ENCODE measurements at regions not wholly inside any gene's neighbourhood (a gene's known extent, or its start where the extent isn't known, plus 50 kb on each side); places are given as distances from the start of the nearest gene placed in this dataset.

- H3K27ac ChIP-seq: no peak overlapping the region
- TF ChIP-seq CTCF (IDR thresholded peaks at IDR 0.05) (no peak), POLR2A (IDR thresholded peaks at IDR 0.05) (no peak)
- intact Hi-C loops (cut with DNase I): no loop called here
- no peaks in the 10 kb centered on the region for H3K27me3 ChIP-seq
- H3K4me3 ChIP-seq (replicated peaks in 1 of 3): no peak overlapping the region
- H3K4me1 ChIP-seq: no peaks in the 10 kb centered on the region
- H3K9me3 ChIP-seq: no peaks in the 10 kb centered on the region
- H3K36me3 ChIP-seq: no peaks in the 10 kb centered on the region
- 75 to 81% methylated on average over 2 of the region's 2 CpGs for WGBS, 2 donors
- no peak for DNase-seq
Observed at GRCh38 chr12:47025349-47025748, 54.1 kb upstream of the PCED1B start.

GRCh38 chr12:47025798-47026197, 53.6 kb upstream of the PCED1B start:
- H3K4me3 ChIP-seq (replicated peaks in 1 of 3): no peak overlapping the region
- intact Hi-C loops (cut with DNase I): no loop called here
- no peaks in the 10 kb centered on the region for H3K4me1 ChIP-seq
- no peaks in the 10 kb centered on the region for H3K27me3 ChIP-seq
- no peaks in the 10 kb centered on the region for H3K36me3 ChIP-seq
- 89 to 90% methylated on average over 2 of the region's 2 CpGs for WGBS, 2 donors
- no peak for DNase-seq
- TF ChIP-seq POLR2A (IDR thresholded peaks at IDR 0.05) (no peak), CTCF (IDR thresholded peaks at IDR 0.05) (no peak)
- H3K27ac ChIP-seq: no peak overlapping the region
- H3K9me3 ChIP-seq: no peaks in the 10 kb centered on the region

- intact Hi-C loops (cut with DNase I): no loop called here
- no peak for TF ChIP-seq POLR2A (IDR thresholded peaks at IDR 0.05)
- no peaks in the 10 kb centered on the region for H3K4me1 ChIP-seq
- no peak overlapping the region for H3K27ac ChIP-seq
- WGBS, 2 donors: 75 to 88% methylated on average over 5 of the region's 5 CpGs
- H3K27me3 ChIP-seq: no peaks in the 10 kb centered on the region
- no peak overlapping the region for H3K4me3 ChIP-seq (replicated peaks in 1 of 3)
- no peak for DNase-seq
- no peaks in the 10 kb centered on the region for H3K36me3 ChIP-seq
- H3K9me3 ChIP-seq: no peaks in the 10 kb centered on the region
Observed at GRCh38 chr12:47026291-47026690, 53.1 kb upstream of the PCED1B start.

Data from thyroid gland (tissue), 4 donors.